Cardiac fibroblast (primary cell): ENCODE measurements at regions not wholly inside any gene's neighbourhood (a gene's known extent, or its start where the extent isn't known, plus 50 kb on each side); places are given as distances from the start of the nearest gene placed in this dataset.

Experiments used
- DNase-seq, 2 donors: peaks; one replicate each; pipeline versions ENCODE4 v3.0.0 to v3.0.0-alpha.2; 2010; ENCODE audit warnings: low read depth in 2 of 2
- H3K4me3 ChIP-seq, 2 donors: replicated peaks in 1 of 2; 1 replicate in 1 of 2; 2 replicates in 1 of 2; pipeline ENCODE4 v1.5.1; 2011; ENCODE audit warnings: low read depth in 2 of 2, low read length in 2 of 2, mild to moderate bottlenecking in 2 of 2, moderate library complexity in 1 of 2
- TF ChIP-seq, protein P1 (sequence below): IDR thresholded peaks from one replicate; pipeline ENCODE4 v1.5.1; 2011; ENCODE audit warnings: low read depth, mild to moderate bottlenecking, low read length, inconsistent platforms

DNA sequence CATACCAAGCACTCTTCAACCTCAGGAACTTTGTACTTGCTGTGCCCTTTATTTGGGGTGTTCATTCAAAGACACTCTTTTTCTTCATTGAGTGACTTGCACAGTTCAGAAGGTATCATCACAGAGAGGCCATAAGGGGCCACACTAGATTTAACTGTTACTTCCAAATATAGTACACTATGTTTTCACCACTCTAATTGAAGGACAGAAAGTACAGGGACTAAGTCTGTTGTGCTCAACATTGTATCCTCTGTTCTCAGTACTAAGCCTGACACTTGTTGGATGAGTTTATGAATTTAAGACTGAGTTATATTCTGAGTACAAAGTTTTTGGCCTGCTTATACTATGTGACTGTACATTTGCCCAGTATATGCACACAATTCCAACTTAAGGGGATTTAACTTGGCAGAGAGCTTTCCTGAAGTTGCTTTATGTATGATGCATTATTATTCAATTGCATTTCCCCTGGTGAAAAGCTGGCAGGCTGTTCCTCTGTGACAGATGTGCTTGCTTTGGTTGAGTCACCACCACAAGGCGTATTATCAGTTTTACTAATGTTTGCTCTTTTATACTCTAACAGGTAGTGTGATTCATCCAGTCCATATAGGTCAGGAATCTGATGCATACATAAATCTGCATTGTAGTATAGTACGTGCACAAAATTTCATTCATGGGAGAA lies 714.8 kb downstream of the TLR4 start:
- TF ChIP-seq, protein P1, sequence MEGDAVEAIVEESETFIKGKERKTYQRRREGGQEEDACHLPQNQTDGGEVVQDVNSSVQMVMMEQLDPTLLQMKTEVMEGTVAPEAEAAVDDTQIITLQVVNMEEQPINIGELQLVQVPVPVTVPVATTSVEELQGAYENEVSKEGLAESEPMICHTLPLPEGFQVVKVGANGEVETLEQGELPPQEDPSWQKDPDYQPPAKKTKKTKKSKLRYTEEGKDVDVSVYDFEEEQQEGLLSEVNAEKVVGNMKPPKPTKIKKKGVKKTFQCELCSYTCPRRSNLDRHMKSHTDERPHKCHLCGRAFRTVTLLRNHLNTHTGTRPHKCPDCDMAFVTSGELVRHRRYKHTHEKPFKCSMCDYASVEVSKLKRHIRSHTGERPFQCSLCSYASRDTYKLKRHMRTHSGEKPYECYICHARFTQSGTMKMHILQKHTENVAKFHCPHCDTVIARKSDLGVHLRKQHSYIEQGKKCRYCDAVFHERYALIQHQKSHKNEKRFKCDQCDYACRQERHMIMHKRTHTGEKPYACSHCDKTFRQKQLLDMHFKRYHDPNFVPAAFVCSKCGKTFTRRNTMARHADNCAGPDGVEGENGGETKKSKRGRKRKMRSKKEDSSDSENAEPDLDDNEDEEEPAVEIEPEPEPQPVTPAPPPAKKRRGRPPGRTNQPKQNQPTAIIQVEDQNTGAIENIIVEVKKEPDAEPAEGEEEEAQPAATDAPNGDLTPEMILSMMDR, result no peak
- H3K4me3 ChIP-seq, result no peak overlapping the region
- no peak for DNase-seq

DNA sequence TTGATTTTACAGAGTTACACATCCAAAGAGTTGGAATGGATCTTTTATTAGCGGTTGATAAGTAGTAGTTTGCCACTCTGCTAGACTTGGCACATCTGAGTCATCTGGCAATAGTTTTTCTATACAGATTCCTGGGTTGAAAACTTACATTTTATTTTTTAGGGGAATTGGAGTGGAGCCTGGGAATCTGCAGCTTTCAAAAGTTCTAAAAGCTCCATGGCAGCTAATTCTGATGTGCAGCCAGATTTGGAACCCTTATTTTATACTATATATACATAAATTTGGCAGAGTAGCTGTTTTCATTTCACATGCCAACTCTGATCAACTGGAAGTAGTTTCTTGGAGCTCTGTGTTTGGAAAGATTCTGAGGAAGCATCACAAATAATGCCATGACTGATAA lies 715.5 kb downstream of the TLR4 start:
- TF ChIP-seq, protein P1, result no peak
- no peak for DNase-seq
- H3K4me3 ChIP-seq, result no peak overlapping the region

DNA sequence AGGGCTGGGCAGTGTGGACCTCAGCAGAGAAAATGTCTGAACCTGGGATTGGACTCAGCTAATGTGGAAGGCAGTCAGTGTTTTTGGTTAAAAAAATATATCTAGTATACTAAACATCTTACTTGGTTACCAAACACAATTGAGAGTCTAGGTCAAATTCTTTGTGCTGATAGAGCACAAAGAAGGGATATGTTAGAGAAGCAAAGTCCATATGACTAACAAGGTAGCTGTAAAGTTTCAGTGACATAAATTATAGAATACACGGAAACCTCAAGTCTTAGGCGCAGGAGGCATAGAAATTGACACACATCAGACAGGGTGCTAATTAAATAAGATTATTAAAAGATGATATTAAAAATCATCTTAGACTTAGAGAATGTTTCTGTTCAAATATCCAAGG lies 718.3 kb downstream of the TLR4 start:
- H3K4me3 ChIP-seq, result no peak overlapping the region
- TF ChIP-seq, protein P1, result no peak
- no peak for DNase-seq

DNA sequence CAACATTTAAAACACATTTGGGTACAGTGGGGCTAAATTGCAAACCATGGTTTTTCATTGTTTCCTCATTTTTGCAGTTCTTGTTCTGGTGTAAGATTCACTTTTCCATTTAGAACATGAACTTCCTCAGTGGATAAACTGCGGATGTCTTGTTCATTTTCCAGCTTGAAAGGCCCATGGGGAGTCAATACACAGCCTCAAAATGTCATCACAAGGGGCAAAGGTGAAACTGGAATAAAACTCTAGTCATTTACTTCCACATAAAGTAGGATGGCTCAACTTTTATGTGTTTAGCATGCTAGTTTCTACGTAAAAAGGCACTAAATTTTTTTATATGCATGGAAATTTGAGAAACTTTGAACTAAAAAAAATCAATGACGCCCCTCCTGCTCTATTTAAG lies 718.8 kb downstream of the TLR4 start:
- no peak overlapping the region for H3K4me3 ChIP-seq
- DNase-seq, result no peak
- TF ChIP-seq, protein P1, result no peak

DNA sequence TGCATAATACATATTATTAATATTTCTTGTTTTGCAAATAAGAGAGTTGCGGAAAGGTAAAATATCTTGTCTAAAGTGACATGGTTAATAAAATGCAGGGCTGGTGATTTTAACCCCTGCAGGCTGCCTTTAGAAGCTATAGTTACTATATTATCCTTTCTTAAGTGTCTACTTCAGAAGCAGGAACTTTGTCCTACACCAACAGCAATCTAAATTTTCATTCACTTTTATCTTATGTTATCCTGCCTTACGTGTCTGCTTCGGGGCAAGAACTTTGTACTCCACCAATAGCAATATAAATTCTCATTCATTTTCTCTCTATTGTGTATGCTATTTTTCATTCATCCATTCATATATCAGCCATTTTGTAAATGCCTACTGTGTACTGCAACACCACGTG lies 719.5 kb downstream of the TLR4 start:
- TF ChIP-seq, protein P1, result no peak
- no peak for DNase-seq
- H3K4me3 ChIP-seq, result no peak overlapping the region

DNA sequence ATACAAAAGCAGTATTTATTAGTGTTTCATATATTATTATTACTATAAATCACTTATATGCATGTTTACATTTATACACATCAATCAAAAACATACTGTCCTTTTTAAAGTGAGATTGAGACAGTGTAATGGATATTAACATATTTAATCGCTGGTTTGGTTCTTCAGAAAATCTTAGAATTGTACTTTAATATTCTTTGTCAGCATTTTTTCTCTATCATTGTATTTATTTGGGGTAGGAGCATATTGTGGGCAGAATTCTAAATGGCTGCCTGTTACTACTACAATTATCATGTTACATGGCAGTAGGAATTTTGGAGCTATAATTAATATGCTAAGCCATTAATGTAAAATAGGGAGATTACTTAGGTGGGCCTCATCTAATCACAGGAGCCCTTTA lies 722.6 kb downstream of the TLR4 start:
- no peak overlapping the region for H3K4me3 ChIP-seq
- TF ChIP-seq, protein P1, result no peak
- DNase-seq, result no peak

DNA sequence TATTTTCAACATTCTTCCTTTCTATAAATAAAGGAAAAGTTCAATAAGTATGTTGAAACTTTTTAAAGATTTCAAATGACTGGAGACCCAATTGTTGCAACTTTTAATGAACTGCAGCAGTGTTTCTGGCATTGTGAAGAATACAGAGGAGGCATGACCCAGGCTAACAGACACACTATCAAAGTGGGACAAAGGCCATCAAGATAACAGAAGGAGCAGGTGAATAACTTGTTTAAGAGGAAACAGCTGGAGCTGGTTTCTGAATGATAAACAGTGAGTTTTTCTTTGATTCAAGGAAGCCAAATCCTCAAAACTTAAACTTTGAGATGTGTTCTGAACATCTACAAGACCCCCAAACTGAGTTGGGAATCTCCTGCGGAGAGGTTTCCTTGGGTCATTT lies 734.6 kb downstream of the TLR4 start:
- TF ChIP-seq, protein P1, result no peak
- no peak for DNase-seq
- H3K4me3 ChIP-seq, result no peak overlapping the region
